ENCODE measurements at regions not wholly inside any gene's neighbourhood (a gene's known extent, or its start where the extent isn't known, plus 50 kb on each side); places are given as distances from the start of the nearest gene placed in this dataset.

GRCh38 chr12:13595536-13596443, 385.6 kb downstream of the GRIN2B start:
- no TSS peak for BruUV-seq (replicated peaks)
- H3K9me2 ChIP-seq (replicated peaks; ENCODE audit: low read length) = no peaks in the 10 kb centered on the region
- no peaks in the 10 kb centered on the region for H3K79me2 ChIP-seq (ENCODE audit: low read length)
- no peaks in the 10 kb centered on the region for H3K4me1 ChIP-seq (ENCODE audit: insufficient read depth, low read length)
- no peaks in the 10 kb centered on the region for H3K9me3 ChIP-seq (ENCODE audit: low read length)
- no peak for DNase-seq
- no peaks in the 10 kb centered on the region for H3K36me3 ChIP-seq (ENCODE audit: low read depth, low read length)
- no peaks in the 10 kb centered on the region for H4K20me1 ChIP-seq (ENCODE audit: low read length)
- no peaks in the 10 kb centered on the region for H3F3A ChIP-seq (ENCODE audit: low read length, unreplicated experiment)
- H3K27me3 ChIP-seq (ENCODE audit: low read length) = no peaks in the 10 kb centered on the region
- H3K4me2 ChIP-seq (ENCODE audit: low read length) = no peak overlapping the region
- TF ChIP-seq EZH2phosphoT487 (IDR thresholded peaks at IDR 0.05; ENCODE audit: borderline replicate concordance, low read length) (no peak), EZH2 (IDR thresholded peaks at IDR 0.05; ENCODE audit: low read length, unreplicated experiment) (no peak), CTCF (conservative IDR thresholded peaks at IDR 0.05; ENCODE audit: low read depth, low read length) (no peak)
- ChIA-PET CTCF (no interaction called here), POLR2A (ENCODE audit: unreplicated experiment) (no interaction called here)
- H3K27ac ChIP-seq (ENCODE audit: low read length) = no peak overlapping the region
- no peak overlapping the region for H2AFZ ChIP-seq (ENCODE audit: low read length)
- intact Hi-C loops (cut with micrococcal nuclease) = no loop called here
- ATAC-seq = no peak
- no peak overlapping the region for H3K9ac ChIP-seq (ENCODE audit: low read length)
- H3K4me3 ChIP-seq (ENCODE audit: low read length) = no peak overlapping the region

GRCh38 chr12:13594731-13595514, 386.5 kb downstream of the GRIN2B start:
- no peak overlapping the region for H3K4me2 ChIP-seq (ENCODE audit: low read length)
- no peak overlapping the region for H3K9ac ChIP-seq (ENCODE audit: low read length)
- H2AFZ ChIP-seq (ENCODE audit: low read length) = no peak overlapping the region
- ATAC-seq (no peak), DNase-seq (no peak)
- no peaks in the 10 kb centered on the region for H3K36me3 ChIP-seq (ENCODE audit: low read depth, low read length)
- no peak for TF ChIP-seq CTCF (conservative IDR thresholded peaks at IDR 0.05; ENCODE audit: low read depth, low read length)
- TF ChIP-seq EZH2phosphoT487 (IDR thresholded peaks at IDR 0.05; ENCODE audit: borderline replicate concordance, low read length) = no peak
- TF ChIP-seq EZH2 (IDR thresholded peaks at IDR 0.05; ENCODE audit: low read length, unreplicated experiment) = no peak
- H3K27me3 ChIP-seq (ENCODE audit: low read length) = no peaks in the 10 kb centered on the region
- H3K4me3 ChIP-seq (ENCODE audit: low read length) = no peak overlapping the region
- H4K20me1 ChIP-seq (ENCODE audit: low read length) = no peaks in the 10 kb centered on the region
- intact Hi-C loops (cut with micrococcal nuclease) = no loop called here
- ChIA-PET CTCF (no interaction called here), POLR2A (ENCODE audit: unreplicated experiment) (no interaction called here)
- no TSS peak for BruUV-seq (replicated peaks)
- no peaks in the 10 kb centered on the region for H3K9me3 ChIP-seq (ENCODE audit: low read length)
- H3K27ac ChIP-seq (ENCODE audit: low read length) = no peak overlapping the region
- no peaks in the 10 kb centered on the region for H3K79me2 ChIP-seq (ENCODE audit: low read length)
- H3F3A ChIP-seq (ENCODE audit: low read length, unreplicated experiment) = no peaks in the 10 kb centered on the region
- no peaks in the 10 kb centered on the region for H3K4me1 ChIP-seq (ENCODE audit: insufficient read depth, low read length)
- H3K9me2 ChIP-seq (replicated peaks; ENCODE audit: low read length) = no peaks in the 10 kb centered on the region
